HepG2 (cell line): ENCODE measurements at regions not wholly inside any gene's neighbourhood (a gene's known extent, or its start where the extent isn't known, plus 50 kb on each side); places are given as distances from the start of the nearest gene placed in this dataset.

ENCODE experiments used
- SRSF4 ChIP-seq: fragments of 200-400 bp; formaldehyde crosslinking; IDR thresholded peaks from one replicate; pipeline ENCODE4 v1.6.1; 2018; ENCODE audit warnings: mild to moderate bottlenecking, low read depth, low read length, moderate library complexity; ENCODE audit not compliant: poor library complexity, severe bottlenecking
- ZNF350 ChIP-seq: sonication (generic); formaldehyde crosslinking; IDR thresholded peaks from 2 replicates; pipeline ENCODE4 v1.4.0; 2020; ENCODE audit warnings: mild to moderate bottlenecking, low read depth, missing genetic modification reagents, borderline replicate concordance
- TF ChIP-seq, protein P1 (sequence below): sonication (generic); formaldehyde crosslinking; IDR thresholded peaks from 2 replicates; pipeline ENCODE4 v1.4.0; 2020; ENCODE audit warnings: mild to moderate bottlenecking, missing genetic modification reagents
- TF ChIP-seq, protein P2 (sequence below): fragments of 450-650 bp; IDR thresholded peaks from 2 replicates; pipeline ENCODE4 v1.6.1; 2017; ENCODE audit warnings: mild to moderate bottlenecking
- TF ChIP-seq, protein P3 (sequence below): sonication (generic); formaldehyde crosslinking; IDR thresholded peaks from 2 replicates; pipeline ENCODE4 v1.4.0; 2020; ENCODE audit warnings: missing genetic modification reagents, borderline replicate concordance
- TF ChIP-seq, protein P4 (sequence below): sonication (generic); formaldehyde crosslinking; conservative IDR thresholded peaks from 2 replicates; pipeline ENCODE4 v1.8.0; 2022; ENCODE audit warnings: mild to moderate bottlenecking, moderate library complexity, missing genetic modification reagents

DNA sequence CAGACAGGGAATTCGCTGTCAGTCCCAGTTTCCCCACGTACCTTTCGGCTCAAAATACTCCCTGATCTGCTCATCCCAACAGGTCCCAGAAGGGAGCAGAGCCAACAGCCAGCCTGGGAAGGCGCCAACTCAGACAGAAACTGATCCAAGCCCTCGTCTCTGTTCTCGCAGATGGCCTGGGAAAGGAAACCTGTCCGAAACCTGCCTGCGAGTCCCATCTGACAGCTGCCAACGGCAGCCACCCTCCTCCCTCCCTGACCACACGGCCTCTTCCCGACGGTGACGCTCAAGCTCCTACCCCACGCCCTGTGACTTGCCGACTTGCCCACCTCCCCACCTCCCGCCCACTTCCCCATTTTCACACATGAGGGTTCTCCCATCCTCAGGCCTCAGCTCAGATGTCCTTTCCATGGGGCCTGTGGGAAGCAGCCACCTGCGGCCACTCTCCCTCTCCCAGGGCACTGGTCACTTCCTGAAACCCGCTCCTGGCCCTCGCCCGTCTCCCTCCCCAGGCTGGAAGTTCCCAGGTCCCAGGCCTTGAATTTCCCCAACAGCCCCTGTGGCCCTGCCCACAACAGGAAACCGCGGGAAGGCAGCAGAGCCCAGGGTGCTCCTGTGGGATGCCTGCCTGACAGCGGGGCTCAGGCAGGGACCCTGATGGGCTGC, 60.9 kb upstream of the FBRSL1 start (continued):
- TF ChIP-seq, protein P1, sequence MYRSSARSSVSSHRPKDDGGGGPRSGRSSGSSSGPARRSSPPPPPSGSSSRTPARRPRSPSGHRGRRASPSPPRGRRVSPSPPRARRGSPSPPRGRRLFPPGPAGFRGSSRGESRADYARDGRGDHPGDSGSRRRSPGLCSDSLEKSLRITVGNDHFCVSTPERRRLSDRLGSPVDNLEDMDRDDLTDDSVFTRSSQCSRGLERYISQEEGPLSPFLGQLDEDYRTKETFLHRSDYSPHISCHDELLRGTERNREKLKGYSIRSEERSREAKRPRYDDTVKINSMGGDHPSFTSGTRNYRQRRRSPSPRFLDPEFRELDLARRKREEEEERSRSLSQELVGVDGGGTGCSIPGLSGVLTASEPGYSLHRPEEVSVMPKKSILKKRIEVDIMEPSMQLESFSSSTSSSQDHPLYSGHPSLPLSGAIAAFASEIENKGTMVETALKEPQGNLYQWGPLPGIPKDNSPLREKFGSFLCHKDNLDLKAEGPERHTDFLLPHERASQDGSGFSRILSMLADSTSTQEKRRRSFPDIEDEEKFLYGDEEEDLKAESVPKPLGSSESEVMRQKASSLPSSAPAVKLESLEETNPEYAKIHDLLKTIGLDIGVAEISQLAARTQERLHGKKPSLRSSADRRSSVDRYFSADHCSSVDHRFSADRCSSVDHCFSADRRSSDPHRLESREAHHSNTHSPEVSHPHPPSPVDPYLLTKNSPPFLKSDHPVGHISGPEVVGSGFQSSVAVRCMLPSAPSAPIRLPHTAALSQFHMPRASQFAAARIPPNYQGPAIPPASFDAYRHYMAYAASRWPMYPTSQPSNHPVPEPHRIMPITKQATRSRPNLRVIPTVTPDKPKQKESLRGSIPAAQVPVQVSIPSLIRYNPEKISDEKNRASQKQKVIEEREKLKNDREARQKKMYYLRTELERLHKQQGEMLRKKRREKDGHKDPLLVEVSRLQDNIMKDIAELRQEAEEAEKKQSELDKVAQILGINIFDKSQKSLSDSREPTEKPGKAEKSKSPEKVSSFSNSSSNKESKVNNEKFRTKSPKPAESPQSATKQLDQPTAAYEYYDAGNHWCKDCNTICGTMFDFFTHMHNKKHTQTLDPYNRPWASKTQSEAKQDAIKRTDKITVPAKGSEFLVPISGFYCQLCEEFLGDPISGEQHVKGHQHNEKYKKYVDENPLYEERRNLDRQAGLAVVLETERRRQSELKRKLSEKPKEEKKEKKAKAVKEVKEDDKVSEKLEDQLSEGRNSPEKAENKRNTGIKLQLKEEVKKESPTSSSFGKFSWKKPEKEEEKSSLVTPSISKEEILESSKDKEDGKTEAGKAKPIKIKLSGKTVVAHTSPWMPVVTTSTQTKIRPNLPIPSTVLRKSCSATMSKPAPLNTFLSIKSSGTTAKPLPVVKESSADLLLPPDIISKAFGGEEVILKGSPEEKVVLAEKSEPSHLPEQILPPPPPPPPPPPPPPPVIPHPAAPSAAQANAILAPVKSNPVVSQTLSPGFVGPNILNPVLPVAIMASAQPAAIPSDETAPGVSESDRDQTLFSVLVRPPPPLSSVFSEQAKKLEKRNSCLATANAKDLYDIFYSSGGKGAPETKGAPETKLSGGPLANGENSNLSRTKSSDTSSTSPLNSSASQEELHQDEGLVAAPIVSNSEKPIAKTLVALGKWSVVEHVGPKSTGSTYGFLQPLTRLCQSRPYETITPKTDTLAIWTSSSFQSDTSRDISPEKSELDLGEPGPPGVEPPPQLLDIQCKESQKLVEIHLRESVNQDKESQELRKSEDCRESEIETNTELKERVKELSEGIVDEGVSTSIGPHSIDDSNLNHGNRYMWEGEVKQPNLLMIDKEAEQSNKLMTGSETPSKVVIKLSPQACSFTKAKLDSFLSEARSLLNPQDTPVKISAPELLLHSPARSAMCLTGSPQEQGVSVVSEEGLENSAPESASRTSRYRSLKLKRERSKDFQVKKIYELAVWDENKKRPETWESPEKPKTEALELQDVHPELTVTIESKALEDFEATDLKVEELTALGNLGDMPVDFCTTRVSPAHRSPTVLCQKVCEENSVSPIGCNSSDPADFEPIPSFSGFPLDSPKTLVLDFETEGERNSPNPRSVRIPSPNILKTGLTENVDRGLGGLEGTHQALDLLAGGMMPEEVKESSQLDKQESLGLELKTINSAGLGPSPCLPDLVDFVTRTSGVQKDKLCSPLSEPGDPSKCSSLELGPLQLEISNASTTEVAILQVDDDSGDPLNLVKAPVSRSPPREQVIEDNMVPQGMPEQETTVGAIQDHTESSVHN (CRISPR knock-in tag) = no peak
- TF ChIP-seq, protein P2, sequence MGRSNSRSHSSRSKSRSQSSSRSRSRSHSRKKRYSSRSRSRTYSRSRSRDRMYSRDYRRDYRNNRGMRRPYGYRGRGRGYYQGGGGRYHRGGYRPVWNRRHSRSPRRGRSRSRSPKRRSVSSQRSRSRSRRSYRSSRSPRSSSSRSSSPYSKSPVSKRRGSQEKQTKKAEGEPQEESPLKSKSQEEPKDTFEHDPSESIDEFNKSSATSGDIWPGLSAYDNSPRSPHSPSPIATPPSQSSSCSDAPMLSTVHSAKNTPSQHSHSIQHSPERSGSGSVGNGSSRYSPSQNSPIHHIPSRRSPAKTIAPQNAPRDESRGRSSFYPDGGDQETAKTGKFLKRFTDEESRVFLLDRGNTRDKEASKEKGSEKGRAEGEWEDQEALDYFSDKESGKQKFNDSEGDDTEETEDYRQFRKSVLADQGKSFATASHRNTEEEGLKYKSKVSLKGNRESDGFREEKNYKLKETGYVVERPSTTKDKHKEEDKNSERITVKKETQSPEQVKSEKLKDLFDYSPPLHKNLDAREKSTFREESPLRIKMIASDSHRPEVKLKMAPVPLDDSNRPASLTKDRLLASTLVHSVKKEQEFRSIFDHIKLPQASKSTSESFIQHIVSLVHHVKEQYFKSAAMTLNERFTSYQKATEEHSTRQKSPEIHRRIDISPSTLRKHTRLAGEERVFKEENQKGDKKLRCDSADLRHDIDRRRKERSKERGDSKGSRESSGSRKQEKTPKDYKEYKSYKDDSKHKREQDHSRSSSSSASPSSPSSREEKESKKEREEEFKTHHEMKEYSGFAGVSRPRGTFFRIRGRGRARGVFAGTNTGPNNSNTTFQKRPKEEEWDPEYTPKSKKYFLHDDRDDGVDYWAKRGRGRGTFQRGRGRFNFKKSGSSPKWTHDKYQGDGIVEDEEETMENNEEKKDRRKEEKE = no peak
- TF ChIP-seq ZNF350 (CRISPR knock-in tag) (no peak; the same call in 1 of the 2 replicates), SRSF4 (no peak)
- TF ChIP-seq, protein P3, sequence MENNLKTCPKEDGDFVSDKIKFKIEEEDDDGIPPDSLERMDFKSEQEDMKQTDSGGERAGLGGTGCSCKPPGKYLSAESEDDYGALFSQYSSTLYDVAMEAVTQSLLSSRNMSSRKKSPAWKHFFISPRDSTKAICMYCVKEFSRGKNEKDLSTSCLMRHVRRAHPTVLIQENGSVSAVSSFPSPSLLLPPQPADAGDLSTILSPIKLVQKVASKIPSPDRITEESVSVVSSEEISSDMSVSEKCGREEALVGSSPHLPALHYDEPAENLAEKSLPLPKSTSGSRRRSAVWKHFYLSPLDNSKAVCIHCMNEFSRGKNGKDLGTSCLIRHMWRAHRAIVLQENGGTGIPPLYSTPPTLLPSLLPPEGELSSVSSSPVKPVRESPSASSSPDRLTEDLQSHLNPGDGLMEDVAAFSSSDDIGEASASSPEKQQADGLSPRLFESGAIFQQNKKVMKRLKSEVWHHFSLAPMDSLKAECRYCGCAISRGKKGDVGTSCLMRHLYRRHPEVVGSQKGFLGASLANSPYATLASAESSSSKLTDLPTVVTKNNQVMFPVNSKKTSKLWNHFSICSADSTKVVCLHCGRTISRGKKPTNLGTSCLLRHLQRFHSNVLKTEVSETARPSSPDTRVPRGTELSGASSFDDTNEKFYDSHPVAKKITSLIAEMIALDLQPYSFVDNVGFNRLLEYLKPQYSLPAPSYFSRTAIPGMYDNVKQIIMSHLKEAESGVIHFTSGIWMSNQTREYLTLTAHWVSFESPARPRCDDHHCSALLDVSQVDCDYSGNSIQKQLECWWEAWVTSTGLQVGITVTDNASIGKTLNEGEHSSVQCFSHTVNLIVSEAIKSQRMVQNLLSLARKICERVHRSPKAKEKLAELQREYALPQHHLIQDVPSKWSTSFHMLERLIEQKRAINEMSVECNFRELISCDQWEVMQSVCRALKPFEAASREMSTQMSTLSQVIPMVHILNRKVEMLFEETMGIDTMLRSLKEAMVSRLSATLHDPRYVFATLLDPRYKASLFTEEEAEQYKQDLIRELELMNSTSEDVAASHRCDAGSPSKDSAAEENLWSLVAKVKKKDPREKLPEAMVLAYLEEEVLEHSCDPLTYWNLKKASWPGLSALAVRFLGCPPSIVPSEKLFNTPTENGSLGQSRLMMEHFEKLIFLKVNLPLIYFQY = no peak
- TF ChIP-seq, protein P4, sequence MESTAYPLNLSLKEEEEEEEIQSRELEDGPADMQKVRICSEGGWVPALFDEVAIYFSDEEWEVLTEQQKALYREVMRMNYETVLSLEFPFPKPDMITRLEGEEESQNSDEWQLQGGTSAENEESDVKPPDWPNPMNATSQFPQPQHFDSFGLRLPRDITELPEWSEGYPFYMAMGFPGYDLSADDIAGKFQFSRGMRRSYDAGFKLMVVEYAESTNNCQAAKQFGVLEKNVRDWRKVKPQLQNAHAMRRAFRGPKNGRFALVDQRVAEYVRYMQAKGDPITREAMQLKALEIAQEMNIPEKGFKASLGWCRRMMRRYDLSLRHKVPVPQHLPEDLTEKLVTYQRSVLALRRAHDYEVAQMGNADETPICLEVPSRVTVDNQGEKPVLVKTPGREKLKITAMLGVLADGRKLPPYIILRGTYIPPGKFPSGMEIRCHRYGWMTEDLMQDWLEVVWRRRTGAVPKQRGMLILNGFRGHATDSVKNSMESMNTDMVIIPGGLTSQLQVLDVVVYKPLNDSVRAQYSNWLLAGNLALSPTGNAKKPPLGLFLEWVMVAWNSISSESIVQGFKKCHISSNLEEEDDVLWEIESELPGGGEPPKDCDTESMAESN (CRISPR knock-in tag) = no peak
